Pancreas (tissue), 10 donors: ENCODE measurements at regions not wholly inside any gene's neighbourhood (a gene's known extent, or its start where the extent isn't known, plus 50 kb on each side); places are given as distances from the start of the nearest gene placed in this dataset.

Source experiments
- ATAC-seq, 4 donors: fragments of 200-7000 bp; cut with Tn5 transposase; one replicate each; pipeline versions ENCODE4 v1.8.0 to v1.9.1; 2020; ENCODE audit warnings: mild to moderate bottlenecking in 4 of 4, moderate library complexity in 4 of 4
- DNase-seq, 6 donors: peaks; one replicate each; pipeline ENCODE4 v3.0.0-alpha.2; 2020
- FAIRE-seq: peaks from 2 replicates; lab custom pipeline; 2012; peaks lifted over from hg19 to GRCh38; lab: Jason Lieb, UNC
- H3K27ac ChIP-seq, 4 donors: fragments of 200-600 bp; sonication (generic); 1 replicate in 3 of 4; 2 replicates in 1 of 4; pipeline versions ENCODE4 v1.5.0 to v1.8.0; 2020
- H3K27me3 ChIP-seq, 4 donors: fragments of 200-600 bp; one replicate each; pipeline ENCODE4 v1.8.0; 2021
- H3K36me3 ChIP-seq, 3 donors: fragments of 200-600 bp; sonication (generic) in 1 of 3; one replicate each; pipeline versions ENCODE4 v1.5.0 to v1.8.0; 2020 to 2021
- H3K4me1 ChIP-seq, 3 donors: fragments of 200-600 bp; one replicate each; pipeline ENCODE4 v1.8.0; 2021
- H3K4me3 ChIP-seq, 4 donors: fragments of 200-600 bp; sonication (generic) in 2 of 4; one replicate each; pipeline versions ENCODE4 v1.5.0 to v1.8.0; 2020 to 2021
- H3K9me3 ChIP-seq, 4 donors: fragments of 200-600 bp; one replicate each; pipeline ENCODE4 v1.8.0; 2021
- CTCF ChIP-seq, 4 donors: fragments of 200-600 bp; sonication (generic) in 3 of 4; IDR thresholded peaks; one replicate each; pipeline versions ENCODE4 v1.5.0 to v1.8.0; 2021; ENCODE audit warnings: antibody characterized with exemption in 4 of 4
- WGBS, 2 donors: extraction: QIAGEN DNeasy Blood & Tissue Kit; methylation state at CpG; one replicate each; pipeline ENCODE4 v1.1.7; 2013; 5-methylcytosine and 5-hydroxymethylcytosine counted together
- intact Hi-C, 3 donors: fragments of 100-400 bp; cut with DNase I; formaldehyde crosslinking; loops; one replicate each; pipeline versions ENCODE4 v1.11.1 to v1.14.2; 2022
- donor health status: healthy with polysubstance abuse.
- donor health status: DM: no; HTN: no; CAD: no; lungs with moderate emphysema.
- donor health status: DM: no; HTN: no; CAD: no.
- donor health status: control.
- donor health status: control.
- donor health status: Bipolar disorder and iron deficiency.
- donor health status: DM: yes; HTN: yes; CAD: no.
- donor health status: DM: no; HTN: no; CAD: no.
- donor health status: DM: no; HTN: no; CAD: no.
- donor health status: DM: yes; HTN: yes; CAD: no.

- FAIRE-seq (no peak), ATAC-seq (no peak), DNase-seq (no peak)
- no peak for TF ChIP-seq CTCF (IDR thresholded peaks at IDR 0.05)
- no peaks in the 10 kb centered on the region for H3K9me3 ChIP-seq
- no peaks in the 10 kb centered on the region for H3K27me3 ChIP-seq
- no peak overlapping the region for H3K4me3 ChIP-seq
- no peaks in the 10 kb centered on the region for H3K36me3 ChIP-seq
- H3K27ac ChIP-seq = no peak overlapping the region
- 76 to 82% methylated on average over 12 of the region's 12 CpGs for WGBS, 2 donors
- no peaks in the 10 kb centered on the region for H3K4me1 ChIP-seq
- intact Hi-C loops = no loop called here
Observed at GRCh38 chr5:174624733-174625522, 99.5 kb upstream of the MSX2 start.

GRCh38 chr5:174625591-174626350 lies 98.6 kb upstream of the MSX2 start:
- Histone ChIP-seq H3K9me3 (no peaks in the 10 kb centered on the region), H3K27me3 (no peaks in the 10 kb centered on the region), H3K4me3 (no peak overlapping the region), H3K27ac (no peak overlapping the region), H3K4me1 (no peaks in the 10 kb centered on the region), H3K36me3 (no peaks in the 10 kb centered on the region)
- DNase-seq (peak in 2 of 6 donors; percentile 12 to 33), FAIRE-seq (no peak), ATAC-seq (no peak)
- 28 to 33% methylated on average over 11 of the region's 11 CpGs for WGBS, 2 donors
- TF ChIP-seq CTCF (IDR thresholded peaks at IDR 0.05) = no peak
- intact Hi-C loops = no loop called here

GRCh38 chr5:174626369-174626920 lies 97.9 kb upstream of the MSX2 start:
- Histone ChIP-seq H3K9me3 (no peaks in the 10 kb centered on the region), H3K36me3 (no peaks in the 10 kb centered on the region), H3K27me3 (no peaks in the 10 kb centered on the region), H3K4me3 (no peak overlapping the region), H3K4me1 (no peaks in the 10 kb centered on the region), H3K27ac (no peak overlapping the region)
- 61 to 75% methylated on average over 7 of the region's 7 CpGs for WGBS, 2 donors
- no peak for FAIRE-seq
- intact Hi-C loops = no loop called here
- ATAC-seq = no peak
- no peak for TF ChIP-seq CTCF (IDR thresholded peaks at IDR 0.05)
- DNase-seq = no peak

- H3K36me3 ChIP-seq = no peaks in the 10 kb centered on the region
- intact Hi-C loops = no loop called here
- no peak for TF ChIP-seq CTCF (IDR thresholded peaks at IDR 0.05)
- no peaks in the 10 kb centered on the region for H3K9me3 ChIP-seq
- ATAC-seq = no peak
- DNase-seq = no peak
- WGBS, 2 donors = 32 to 34% methylated on average over 6 of the region's 6 CpGs
- no peak overlapping the region for H3K4me3 ChIP-seq
- no peak for FAIRE-seq
- H3K4me1 ChIP-seq = no peaks in the 10 kb centered on the region
- H3K27ac ChIP-seq = no peak overlapping the region
- H3K27me3 ChIP-seq = no peaks in the 10 kb centered on the region
Observed at GRCh38 chr5:174636094-174636493, 88.3 kb upstream of the MSX2 start.
